Endothelial cell of umbilical vein (primary cell): ENCODE measurements at regions not wholly inside any gene's neighbourhood (a gene's known extent, or its start where the extent isn't known, plus 50 kb on each side); places are given as distances from the start of the nearest gene placed in this dataset.

Experiments
- BruUV-seq: library from RNA; stranded (reverse); fragments of 400-500 nt; replicated peaks from 2 replicates; lab custom pipeline; 2021; lab: Mats Ljungman, UMichigan
- CTCF ChIA-PET: fragments of 300-600, 350-600 bp; sonication (Branson Sonifier 250); formaldehyde crosslinking; loops from one replicate; lab custom pipeline; 2021; ENCODE audit warnings: antibody characterized with exemption, inconsistent platforms; lab: Charles Lee
- POLR2A ChIA-PET: fragments of 300-600, 350-600 bp; sonication (Branson Sonifier 250); formaldehyde crosslinking; loops from one replicate; lab custom pipeline; 2021; ENCODE audit warnings: antibody characterized with exemption, inconsistent platforms; lab: Charles Lee
- DNase-seq: peaks from one replicate; pipeline ENCODE4 v3.0.0-alpha.2; 2011; ENCODE audit warnings: low read depth, low spot score
- FAIRE-seq: peaks from 2 replicates; lab custom pipeline; 2011; peaks lifted over from hg19 to GRCh38; lab: Jason Lieb, UNC
- H2AFZ ChIP-seq: 2 replicates; pipeline ENCODE4 v1.6.0; 2012; ENCODE audit warnings: low read depth, low read length, control low read depth, inconsistent platforms
- H3K27ac ChIP-seq: 2 replicates; pipeline ENCODE4 v1.5.1; 2011; ENCODE audit warnings: low read depth, mild to moderate bottlenecking, control low read depth, low read length, moderate library complexity; ENCODE audit not compliant: insufficient read depth
- H3K27me3 ChIP-seq, 2 experiments: 2 replicates each; pipeline versions ENCODE4 v1.6.0 to v1.6.1; 2011; ENCODE audit warnings: low read length in 2 of 2, mixed read lengths in 1 of 2; ENCODE audit not compliant: control insufficient read depth in 2 of 2, insufficient read depth in 2 of 2
- H3K36me3 ChIP-seq, 2 experiments: 2 replicates in 1 of 2; 3 replicates in 1 of 2; pipeline ENCODE4 v1.5.1; 2011; ENCODE audit warnings: low read length in 2 of 2, mild to moderate bottlenecking in 1 of 2, moderate library complexity in 1 of 2; ENCODE audit not compliant: control insufficient read depth in 2 of 2, insufficient read depth in 2 of 2; ENCODE audit errors: extremely low read depth in 1 of 2
- H3K4me1 ChIP-seq: 3 replicates; pipeline ENCODE4 v1.5.1; 2011; ENCODE audit warnings: mild to moderate bottlenecking, low read length; ENCODE audit not compliant: control insufficient read depth, insufficient read depth; ENCODE audit errors: extremely low read depth
- H3K4me2 ChIP-seq: 2 replicates; pipeline ENCODE4 v1.6.1; 2011; ENCODE audit warnings: low read length, control low read depth, mixed read lengths; ENCODE audit not compliant: insufficient read depth
- H3K4me3 ChIP-seq, 3 experiments: fragments of 200-600 bp in 1 of 3; sonication (generic), shearing (Covaris generic) in 1 of 3; replicated peaks in 1 of 3; 2 replicates each; pipeline ENCODE4 v1.5.1; 2011 to 2016; ENCODE audit warnings: control low read depth in 3 of 3, low read length in 3 of 3, mild to moderate bottlenecking in 2 of 3, inconsistent platforms in 1 of 3, low read depth in 1 of 3, moderate library complexity in 1 of 3; ENCODE audit not compliant: insufficient read depth in 1 of 3
- H3K79me2 ChIP-seq: 2 replicates; pipeline ENCODE4 v1.6.0; 2012; ENCODE audit warnings: low read length, inconsistent platforms; ENCODE audit not compliant: control insufficient read depth, insufficient read depth
- H3K9ac ChIP-seq: replicated peaks from 2 replicates; pipeline ENCODE3; 2011; ENCODE audit warnings: low read length, control low read depth; ENCODE audit not compliant: insufficient read depth; ENCODE audit errors: extremely low read depth
- H3K9me1 ChIP-seq: replicated peaks from 3 replicates; pipeline ENCODE4 v1.6.0; 2011; ENCODE audit warnings: mild to moderate bottlenecking, low read length; ENCODE audit not compliant: control insufficient read depth, insufficient read depth; ENCODE audit errors: extremely low read depth
- H3K9me3 ChIP-seq: replicated peaks from 2 replicates; pipeline ENCODE4 v1.5.1; 2012; ENCODE audit warnings: low read length, inconsistent platforms; ENCODE audit not compliant: control insufficient read depth, insufficient read depth
- H4K20me1 ChIP-seq: replicated peaks from 2 replicates; pipeline ENCODE3; 2011; ENCODE audit warnings: mild to moderate bottlenecking, low read length; ENCODE audit not compliant: control insufficient read depth, insufficient read depth; ENCODE audit errors: extremely low read depth
- EZH2 ChIP-seq: IDR thresholded peaks from 2 replicates; pipeline ENCODE4 v1.6.1; 2012; ENCODE audit warnings: borderline replicate concordance, low read depth, mild to moderate bottlenecking, moderate library complexity, low read length, inconsistent platforms; ENCODE audit not compliant: severe bottlenecking
- FOS ChIP-seq: IDR thresholded peaks from 2 replicates; pipeline ENCODE4 v1.6.1; 2011; ENCODE audit warnings: mild to moderate bottlenecking, low read length, moderate library complexity, borderline replicate concordance; ENCODE audit not compliant: insufficient read depth
- GATA2 ChIP-seq: IDR thresholded peaks from 2 replicates; pipeline ENCODE4 v1.7.0; 2011; ENCODE audit warnings: low read depth, mild to moderate bottlenecking, moderate library complexity, mixed read lengths, low read length; ENCODE audit not compliant: insufficient read length, insufficient read depth
- JUN ChIP-seq: IDR thresholded peaks from 2 replicates; pipeline ENCODE4 v1.6.1; 2011; ENCODE audit warnings: borderline replicate concordance, low read depth; ENCODE audit not compliant: insufficient read length, insufficient read depth
- MYC ChIP-seq: IDR thresholded peaks from one replicate; pipeline ENCODE4 v1.6.1; 2011; ENCODE audit warnings: mild to moderate bottlenecking, low read depth, low read length
- POLR2AphosphoS5 ChIP-seq: IDR thresholded peaks from 2 replicates; pipeline ENCODE4 v1.6.1; 2012; ENCODE audit warnings: low read depth, mild to moderate bottlenecking, control low read depth, low read length, moderate library complexity; ENCODE audit not compliant: insufficient read depth
- dilution Hi-C: fragments of 300-500 bp; cut with MboI; formaldehyde crosslinking; loops from one replicate; pipeline ENCODE4 v1.15.0; 2019; ENCODE audit warnings: low sequenced_read_pairs; ENCODE audit not compliant: extremely low pct_ligation_motif_present
- intact Hi-C: fragments of 100-400 bp; cut with micrococcal nuclease; formaldehyde crosslinking; loops from one replicate; pipeline ENCODE4 v1.10.0; 2022
- TF ChIP-seq, protein P1 (sequence below): IDR thresholded peaks from 2 replicates; pipeline ENCODE4 v1.6.1; 2011; ENCODE audit not compliant: insufficient read depth, insufficient read length
- TF ChIP-seq, protein P2 (sequence below), 2 donors: IDR thresholded peaks; 1 replicate in 1 of 2; 2 replicates in 1 of 2; pipeline ENCODE4 v1.5.1; 2011; ENCODE audit warnings: low read length in 2 of 2, mild to moderate bottlenecking in 2 of 2, moderate library complexity in 2 of 2, control low read depth in 1 of 2, inconsistent platforms in 1 of 2, low read depth in 1 of 2; ENCODE audit not compliant: insufficient read depth in 1 of 2; ENCODE audit errors: extremely low read depth in 1 of 2

DNA sequence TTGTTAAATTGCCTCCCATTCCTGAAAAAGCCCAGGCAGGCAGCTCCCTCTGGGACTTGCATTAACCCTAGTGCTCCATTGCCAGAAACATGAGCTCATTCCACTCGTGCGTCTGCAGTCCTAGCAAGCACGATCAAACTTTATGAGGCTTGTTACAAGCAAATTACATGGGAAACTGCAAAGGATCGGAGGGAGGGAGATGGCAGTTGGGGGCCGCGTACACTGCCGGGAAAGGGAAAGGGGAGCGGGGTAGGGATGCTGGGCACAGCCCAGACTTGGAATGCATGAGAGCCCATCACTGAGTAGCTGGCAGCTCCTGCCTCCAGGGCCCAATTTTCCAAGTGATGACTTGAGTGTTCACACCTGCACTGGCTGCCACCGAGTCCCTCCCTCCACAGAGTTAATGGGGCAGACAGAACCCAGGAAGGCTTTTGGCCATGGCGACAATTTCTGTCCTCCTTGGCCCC lies 169.9 kb downstream of the BRINP2 start:
- ChIA-PET POLR2A (no interaction called here), CTCF (no interaction called here)
- dilution Hi-C loops (no loop called here), intact Hi-C loops (no loop called here)
- Histone ChIP-seq H3K9ac (no peak overlapping the region), H3K4me2 (no peak overlapping the region), H3K36me3 (no peaks in the 10 kb centered on the region), H4K20me1 (no peaks in the 10 kb centered on the region), H3K9me3 (no peaks in the 10 kb centered on the region), H3K9me1 (no peaks in the 10 kb centered on the region), H3K27ac (no peak overlapping the region), H3K27me3 (no peaks in the 10 kb centered on the region), H3K79me2 (no peaks in the 10 kb centered on the region), H3K4me3 (no peak overlapping the region), H2AFZ (no peak overlapping the region), H3K4me1 (no peaks in the 10 kb centered on the region)
- FAIRE-seq (no peak), DNase-seq (no peak)
- TF ChIP-seq MYC (no peak), JUN (no peak), POLR2AphosphoS5 (no peak), GATA2 (no peak), EZH2 (no peak), FOS (no peak)
- TF ChIP-seq, protein P1, sequence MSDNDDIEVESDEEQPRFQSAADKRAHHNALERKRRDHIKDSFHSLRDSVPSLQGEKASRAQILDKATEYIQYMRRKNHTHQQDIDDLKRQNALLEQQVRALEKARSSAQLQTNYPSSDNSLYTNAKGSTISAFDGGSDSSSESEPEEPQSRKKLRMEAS, result no peak
- TF ChIP-seq, protein P2, sequence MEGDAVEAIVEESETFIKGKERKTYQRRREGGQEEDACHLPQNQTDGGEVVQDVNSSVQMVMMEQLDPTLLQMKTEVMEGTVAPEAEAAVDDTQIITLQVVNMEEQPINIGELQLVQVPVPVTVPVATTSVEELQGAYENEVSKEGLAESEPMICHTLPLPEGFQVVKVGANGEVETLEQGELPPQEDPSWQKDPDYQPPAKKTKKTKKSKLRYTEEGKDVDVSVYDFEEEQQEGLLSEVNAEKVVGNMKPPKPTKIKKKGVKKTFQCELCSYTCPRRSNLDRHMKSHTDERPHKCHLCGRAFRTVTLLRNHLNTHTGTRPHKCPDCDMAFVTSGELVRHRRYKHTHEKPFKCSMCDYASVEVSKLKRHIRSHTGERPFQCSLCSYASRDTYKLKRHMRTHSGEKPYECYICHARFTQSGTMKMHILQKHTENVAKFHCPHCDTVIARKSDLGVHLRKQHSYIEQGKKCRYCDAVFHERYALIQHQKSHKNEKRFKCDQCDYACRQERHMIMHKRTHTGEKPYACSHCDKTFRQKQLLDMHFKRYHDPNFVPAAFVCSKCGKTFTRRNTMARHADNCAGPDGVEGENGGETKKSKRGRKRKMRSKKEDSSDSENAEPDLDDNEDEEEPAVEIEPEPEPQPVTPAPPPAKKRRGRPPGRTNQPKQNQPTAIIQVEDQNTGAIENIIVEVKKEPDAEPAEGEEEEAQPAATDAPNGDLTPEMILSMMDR (IDR thresholded peaks at IDR 0.05; ENCODE audit: extremely low read depth in 1 of 2, insufficient read depth in 1 of 2, low read depth in 1 of 2, low read length in 2 of 2), result no peak
- no TSS peak for BruUV-seq
